ENCODE measurements at regions not wholly inside any gene's neighbourhood (a gene's known extent, or its start where the extent isn't known, plus 50 kb on each side); places are given as distances from the start of the nearest gene placed in this dataset.
A peak's percentile ranks its signal among the peaks of the same experiment; 100 is the strongest.

DNA sequence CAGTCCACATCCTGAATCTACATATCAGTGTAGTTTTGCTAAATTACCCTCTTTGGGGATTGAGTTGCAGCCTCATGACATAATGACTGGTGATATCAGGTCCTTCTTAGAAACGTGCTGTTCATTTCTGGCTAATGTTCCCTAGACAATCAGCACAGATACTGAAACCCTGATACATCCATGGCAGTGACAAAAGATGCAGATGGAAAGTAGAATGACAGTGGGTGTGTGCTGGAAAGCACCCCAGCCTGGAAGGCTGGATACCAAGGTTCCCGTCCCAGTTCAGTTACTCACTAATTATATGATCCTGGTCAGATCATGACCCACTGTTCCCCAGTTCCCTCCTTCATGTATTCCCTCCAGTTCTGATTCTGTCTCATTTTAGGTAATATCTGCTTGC lies 198.2 kb upstream of the FGGY start:
- POLR2A ChIA-PET (ENCODE audit: partially characterized antibody), result no interaction called here
- Histone ChIP-seq H3K36me3 (ENCODE audit: control insufficient read depth in 2 of 4, insufficient read depth in 4 of 4, low read length in 3 of 4) (no peaks in the 10 kb centered on the region), H3K27me3 (replicated peaks in 1 of 4; ENCODE audit: control insufficient read depth in 3 of 4, extremely low read depth in 1 of 4, insufficient read depth in 3 of 4, low read length in 3 of 4) (no peaks in the 10 kb centered on the region), H3K4me1 (replicated peaks in 1 of 4; ENCODE audit: control insufficient read depth in 3 of 4, insufficient read depth in 4 of 4, low read length in 3 of 4) (no peaks in the 10 kb centered on the region), H3K14ac (ENCODE audit: insufficient read length) (no peak overlapping the region), H2BK5ac (ENCODE audit: low read depth, low read length) (no peak overlapping the region), H2AFZ (ENCODE audit: low read length) (peak overlapping the region; percentile 34; the same call in 1 of the 2 replicates), H2BK20ac (ENCODE audit: low read length) (no peak overlapping the region), H3K9ac (replicated peaks in 1 of 4; ENCODE audit: extremely low read depth in 1 of 4, low read depth in 3 of 4, low read length in 3 of 4) (no peak overlapping the region), H4K20me1 (replicated peaks in 1 of 2; ENCODE audit: control insufficient read depth in 1 of 2, insufficient read depth in 2 of 2, low read length in 2 of 2) (no peaks in the 10 kb centered on the region), H3K23ac (ENCODE audit: insufficient read length) (no peak overlapping the region), H4K5ac (ENCODE audit: insufficient read length, low read depth, low read length) (no peak overlapping the region), H2BK120ac (replicated peaks; ENCODE audit: low read depth, low read length) (no peak overlapping the region), H4K8ac (ENCODE audit: extremely low read depth, insufficient read depth, low read length) (no peak overlapping the region; the same call in 1 of the 2 replicates), H3K4me2 (ENCODE audit: insufficient read depth in 1 of 2, low read depth in 2 of 2, low read length in 2 of 2) (no peak overlapping the region), H3K23me2 (ENCODE audit: low read depth, low read length) (no peaks in the 10 kb centered on the region), H2BK15ac (ENCODE audit: low read length) (no peak overlapping the region), H3K56ac (replicated peaks; ENCODE audit: insufficient read length, low read depth, low read length) (no peak overlapping the region), H2BK12ac (ENCODE audit: low read depth, low read length) (no peak overlapping the region), H3K79me2 (ENCODE audit: control insufficient read depth in 1 of 2, insufficient read depth in 2 of 2, low read length in 2 of 2) (no peaks in the 10 kb centered on the region), H3K4ac (replicated peaks; ENCODE audit: insufficient read length, low read depth, low read length) (no peak overlapping the region), H3K79me1 (ENCODE audit: low read depth, low read length) (no peaks in the 10 kb centered on the region), H2AK5ac (ENCODE audit: low read depth, low read length) (no peak overlapping the region), H3K4me3 (ENCODE audit: extremely low read depth in 1 of 4, insufficient read depth in 2 of 4, low read depth in 3 of 4, low read length in 4 of 4) (no peak overlapping the region), H3K18ac (ENCODE audit: extremely low read depth, low read length) (no peak overlapping the region), H3K9me3 (ENCODE audit: insufficient read depth in 2 of 2, low read depth in 1 of 2, low read length in 1 of 2) (peaks cover 0 to 10% of the 10 kb centered on the region in 2 experiments; a peak in 1 of 4 replicates), H4K91ac (replicated peaks; ENCODE audit: insufficient read length, low read length) (no peak overlapping the region), H3K27ac (ENCODE audit: low read depth, low read length) (no peak overlapping the region)
- CTCF ChIA-PET (ENCODE audit: partially characterized antibody), result no interaction called here
- FAIRE-seq (no peak), DNase-seq (ENCODE audit: low read depth in 1 of 2, low spot score in 2 of 2) (no peak)
- 85% methylated on average over 2 of the region's 2 CpGs; no CpG with 5 or more reads in 1 of the 2 experiments for WGBS, 2 experiments (ENCODE audit: extremely low coverage in 1 of 2, insufficient coverage in 1 of 2, insufficient read length in 1 of 2, insufficient replicate concordance in 2 of 2, low coverage in 1 of 2, low lambda C conversion rate in 2 of 2, missing lambda C conversion rate in 1 of 2)
- TF ChIP-seq, protein P1, sequence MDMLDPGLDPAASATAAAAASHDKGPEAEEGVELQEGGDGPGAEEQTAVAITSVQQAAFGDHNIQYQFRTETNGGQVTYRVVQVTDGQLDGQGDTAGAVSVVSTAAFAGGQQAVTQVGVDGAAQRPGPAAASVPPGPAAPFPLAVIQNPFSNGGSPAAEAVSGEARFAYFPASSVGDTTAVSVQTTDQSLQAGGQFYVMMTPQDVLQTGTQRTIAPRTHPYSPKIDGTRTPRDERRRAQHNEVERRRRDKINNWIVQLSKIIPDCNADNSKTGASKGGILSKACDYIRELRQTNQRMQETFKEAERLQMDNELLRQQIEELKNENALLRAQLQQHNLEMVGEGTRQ (IDR thresholded peaks at IDR 0.05; ENCODE audit: low read length), result no peak
- no peak for TF ChIP-seq JUND (IDR thresholded peaks at IDR 0.05; ENCODE audit: low read length)
- TF ChIP-seq TAF1 (IDR thresholded peaks at IDR 0.05; ENCODE audit: low read depth, low read length), result no peak
- TF ChIP-seq SP2 (IDR thresholded peaks at IDR 0.05; ENCODE audit: low read length), result no peak
- TF ChIP-seq CBX5 (IDR thresholded peaks at IDR 0.05; ENCODE audit: low read depth, low read length), result no peak
- no peak for TF ChIP-seq POLR2AphosphoS5 (IDR thresholded peaks at IDR 0.05; ENCODE audit: low read depth, low read length)
- TF ChIP-seq JUN (IDR thresholded peaks at IDR 0.05; ENCODE audit: low read depth, low read length), result no peak
- TF ChIP-seq ASH2L (IDR thresholded peaks at IDR 0.05; ENCODE audit: low read length), result no peak
- no peak for TF ChIP-seq RAD21 (IDR thresholded peaks at IDR 0.05 in 1 of 2, conservative IDR thresholded peaks at IDR 0.05 in 1 of 2; ENCODE audit: low read depth in 2 of 2, low read length in 2 of 2)
- TF ChIP-seq CTCF (IDR thresholded peaks at IDR 0.05; ENCODE audit: control extremely low read depth in 1 of 3, insufficient read depth in 1 of 3, low read depth in 1 of 3, low read length in 3 of 3), result no peak
- TF ChIP-seq CHD1 (IDR thresholded peaks at IDR 0.05; ENCODE audit: low read depth, low read length), result no peak

Data from H1 (cell line).